GM12873 (cell line): ENCODE measurements at regions not wholly inside any gene's neighbourhood (a gene's known extent, or its start where the extent isn't known, plus 50 kb on each side); places are given as distances from the start of the nearest gene placed in this dataset.
A peak's percentile ranks its signal among the peaks of the same experiment; 100 is the strongest.

Experiments
- CTCF ChIP-seq: IDR thresholded peaks from 2 replicates; pipeline ENCODE4 v1.5.1; 2012; ENCODE audit warnings: low read depth, mild to moderate bottlenecking, moderate library complexity, low read length, control low read depth; ENCODE audit not compliant: insufficient read depth; ENCODE audit errors: missing control alignments

- TF ChIP-seq CTCF: no peak
These were observed 136.4 kb upstream of the SLC1A4 start for GRCh38 chr2:64852771-64853241.

DNA sequence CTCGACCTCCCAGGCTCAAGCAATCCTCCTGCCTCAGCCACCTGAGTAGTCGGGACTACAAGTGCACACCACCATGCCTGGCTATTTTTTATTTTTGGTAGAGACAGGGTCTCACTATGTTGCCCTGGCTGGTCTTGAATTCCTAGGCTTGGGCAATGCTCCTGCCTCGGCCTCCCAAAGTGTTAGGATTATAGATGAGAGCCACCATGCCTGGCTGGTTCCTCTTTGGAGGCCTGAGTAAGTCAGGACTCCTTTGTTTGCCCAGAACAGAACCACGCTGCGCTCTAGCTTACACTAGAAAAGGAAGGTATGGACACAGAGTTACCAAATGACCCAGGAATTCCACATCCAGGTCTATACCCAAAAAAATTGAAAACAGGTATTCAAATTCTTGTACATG, 135.9 kb upstream of the SLC1A4 start:
- TF ChIP-seq CTCF: no peak

DNA sequence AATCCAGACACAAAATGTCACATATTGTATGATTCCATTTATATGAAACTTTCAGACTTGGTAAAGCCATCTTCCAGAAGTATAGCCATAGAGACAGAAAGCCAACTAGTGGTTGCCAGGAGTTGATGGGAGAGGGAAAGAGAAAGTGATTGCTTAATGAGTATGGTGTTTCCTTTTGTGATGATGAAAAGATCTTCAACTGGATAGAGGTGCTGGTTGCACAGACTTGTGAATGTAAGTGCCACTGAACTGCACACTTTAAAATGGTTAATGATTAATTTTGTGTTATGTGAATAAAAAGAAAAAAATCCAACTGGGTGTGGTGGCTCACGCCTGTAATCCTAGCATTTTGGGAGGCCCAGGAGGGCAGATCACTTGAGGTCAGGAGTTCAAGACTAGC, 135.3 kb upstream of the SLC1A4 start:
- TF ChIP-seq CTCF: no peak

- TF ChIP-seq CTCF: no peak
These were observed 134.4 kb upstream of the SLC1A4 start for GRCh38 chr2:64854773-64855237.

DNA sequence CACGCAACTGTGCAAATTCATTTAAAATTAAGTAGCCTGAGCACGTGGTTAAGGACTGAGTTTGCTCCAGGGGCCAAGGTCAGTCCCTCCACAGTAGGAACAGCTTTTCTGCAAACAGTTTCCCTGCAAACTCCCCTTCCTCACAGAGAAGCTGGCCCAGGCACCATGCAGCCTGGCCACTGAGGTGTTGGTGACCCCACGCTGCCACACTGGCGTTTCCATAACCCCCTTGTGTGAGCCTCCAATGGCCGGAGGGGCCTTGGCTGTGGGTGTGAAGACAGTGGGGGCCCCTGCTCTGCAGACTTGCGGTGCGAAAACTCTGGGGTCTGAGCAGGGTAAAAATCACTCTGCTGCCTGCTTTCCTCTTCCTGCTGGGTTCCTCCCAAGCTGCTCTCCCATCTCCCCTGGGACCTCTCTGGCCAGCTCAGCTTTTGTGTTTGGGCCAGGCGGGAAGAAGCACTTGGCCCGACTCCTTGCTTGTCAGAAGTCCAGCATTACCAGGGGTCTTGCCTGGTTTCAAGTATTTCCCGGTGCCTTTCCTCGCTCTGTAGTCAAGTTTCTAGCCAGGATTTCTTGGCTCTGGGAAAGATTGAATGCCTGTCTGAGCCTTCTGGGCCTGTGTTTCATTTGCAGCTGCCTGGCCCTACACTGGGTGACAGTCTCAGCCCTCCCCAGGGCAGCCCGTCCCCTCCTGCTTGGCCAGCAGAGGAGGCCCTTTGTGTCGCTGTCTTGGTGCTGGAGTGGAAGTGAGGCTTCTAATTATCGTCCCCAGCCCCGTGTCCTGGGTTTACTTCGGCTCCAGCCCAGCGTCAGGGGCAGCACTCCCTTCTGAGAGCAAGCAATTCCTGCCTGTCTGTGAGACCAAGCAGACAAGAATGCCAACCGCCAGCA, 131.4 kb upstream of the SLC1A4 start:
- TF ChIP-seq CTCF: no peak

GRCh38 chr2:64858541-64859311, 130.5 kb upstream of the SLC1A4 start:
- TF ChIP-seq CTCF: no peak

DNA sequence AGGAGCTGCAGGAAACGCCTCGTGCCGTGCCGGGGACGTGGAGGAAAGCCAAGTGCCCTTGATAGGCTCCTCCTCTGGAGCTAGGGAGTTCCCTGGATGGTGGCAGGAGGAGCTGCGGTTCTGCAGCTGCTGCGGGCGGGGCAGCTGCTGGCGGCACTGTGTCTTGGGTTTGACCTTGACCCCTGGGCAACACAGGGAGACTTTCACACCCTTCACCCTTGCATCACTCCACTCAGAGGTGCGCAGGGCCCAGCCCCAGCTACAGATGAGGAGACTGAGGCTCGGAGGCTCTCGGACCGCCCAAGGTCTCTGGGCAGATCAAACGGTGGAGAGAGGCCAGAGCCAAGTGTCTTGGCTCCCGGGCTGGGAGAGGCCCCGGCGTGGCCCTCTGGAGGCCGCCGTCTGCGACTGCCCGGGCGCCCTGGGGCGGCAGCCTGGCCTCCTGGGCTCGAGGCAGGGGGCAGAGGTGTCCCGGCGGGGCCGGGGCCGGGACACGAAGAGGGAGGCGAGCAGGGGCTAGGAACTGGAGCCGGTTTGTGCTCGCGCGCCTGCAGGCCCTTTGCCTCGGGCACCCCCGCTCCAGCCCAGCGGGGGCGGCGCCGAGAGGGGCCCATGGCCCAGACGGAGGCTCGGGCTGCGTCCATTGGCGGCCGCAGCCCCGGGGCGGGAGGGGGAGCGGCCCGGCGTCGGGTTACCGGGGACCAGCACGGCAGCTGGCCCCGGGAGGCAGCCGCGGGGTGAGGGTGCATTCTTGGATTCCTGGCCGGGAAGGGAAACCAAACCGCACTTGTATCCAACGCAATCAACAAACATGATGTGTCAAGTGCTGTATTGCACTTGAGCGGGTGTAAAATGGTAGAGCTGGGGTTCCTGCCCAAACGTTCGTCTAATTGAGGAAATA, 129.6 kb upstream of the SLC1A4 start:
- peak; percentile 3 for TF ChIP-seq CTCF
